ENCODE measurements at regions not wholly inside any gene's neighbourhood (a gene's known extent, or its start where the extent isn't known, plus 50 kb on each side); places are given as distances from the start of the nearest gene placed in this dataset.
A peak's percentile ranks its signal among the peaks of the same experiment; 100 is the strongest.

DNA sequence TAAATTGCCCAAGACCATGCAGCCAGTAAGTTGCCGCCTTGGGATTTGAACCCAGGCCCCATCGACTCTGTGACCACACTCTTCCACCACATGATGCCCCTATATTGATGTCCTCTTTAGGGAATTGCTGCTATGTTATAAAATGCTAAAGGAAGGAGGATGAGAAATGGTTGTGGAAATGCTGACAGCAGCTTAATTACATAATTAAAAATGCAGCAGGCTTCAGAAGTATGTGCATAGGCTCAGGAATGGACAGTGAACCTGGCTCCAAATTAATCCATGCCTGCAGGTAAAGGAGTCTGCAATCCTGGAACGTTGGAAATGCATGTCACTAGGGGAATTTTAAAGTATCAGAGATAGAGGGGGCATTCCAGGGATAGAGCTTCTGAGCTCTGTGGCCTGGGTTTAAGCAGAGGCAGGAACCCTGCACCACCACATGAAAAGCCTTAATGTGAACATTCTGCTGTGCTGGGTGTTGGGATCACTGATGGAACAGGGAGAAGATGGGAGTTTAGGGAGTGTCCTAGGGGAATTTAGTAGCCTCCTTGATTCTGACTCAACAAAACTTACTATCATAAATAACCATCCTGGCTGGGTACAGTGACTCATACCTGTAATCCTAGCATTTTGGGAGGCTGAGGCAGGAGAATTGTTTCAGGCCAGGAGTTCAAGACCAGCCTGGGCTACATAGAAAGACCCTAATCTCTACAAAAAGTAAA, 76.1 kb upstream of the CCDC85A start:
- no peak for ATAC-seq
- H3K9me3 Mint-ChIP-seq, result peaks cover 12% of the 10 kb centered on the region
- peaks cover 10% of the 10 kb centered on the region for H3K4me1 Mint-ChIP-seq

DNA sequence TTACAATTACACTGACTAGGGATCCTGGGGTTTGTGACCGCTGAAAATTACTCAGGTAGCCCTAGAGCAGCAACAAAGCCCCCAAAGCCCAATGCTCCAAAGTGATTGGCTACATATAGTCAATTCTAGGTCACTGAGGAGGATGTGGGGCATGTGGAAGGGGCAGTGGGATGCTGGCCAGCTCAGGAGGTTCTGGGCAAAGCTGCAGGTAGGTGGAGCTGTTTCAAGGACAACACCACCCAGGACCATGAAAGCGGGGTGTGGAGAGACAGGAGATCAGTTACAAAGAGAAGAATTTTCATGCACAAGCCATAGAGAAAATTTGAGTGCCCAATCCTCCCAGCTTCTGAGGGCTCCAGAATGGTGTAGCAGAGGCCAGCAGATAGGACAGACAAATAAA, 75.0 kb upstream of the CCDC85A start:
- Mint-ChIP-seq H3K4me3 (no peak overlapping the region), H3K9me3 (peaks cover 6% of the 10 kb centered on the region; the same call in 1 of the 2 replicates), H3K4me1 (peaks cover 19% of the 10 kb centered on the region), H3K27me3 (ENCODE audit: low read depth) (no peaks in the 10 kb centered on the region), H3K27ac (no peak overlapping the region; the same call in 1 of the 2 replicates), H3K36me3 (no peaks in the 10 kb centered on the region)
- ChIA-PET CTCF (interaction anchor here (1.2 to 2.2 kb wide), 6 partner anchors 10 to 31 kb away, joined by 3 to 28 read pairs (median 8); no protein-coding TSS in a partner anchor), POLR2A (no interaction called here)
- DNase-seq (ENCODE audit: low spot score) (peak; percentile 24), ATAC-seq (peak; percentile 87)
- TF ChIP-seq ZNF121 (CRISPR knock-in tag; IDR thresholded peaks at IDR 0.05), result peak; percentile 59; the same call in 1 of the 2 replicates
- no peak for TF ChIP-seq ETV6 (CRISPR knock-in tag; IDR thresholded peaks at IDR 0.05)
- TF ChIP-seq, protein P1, sequence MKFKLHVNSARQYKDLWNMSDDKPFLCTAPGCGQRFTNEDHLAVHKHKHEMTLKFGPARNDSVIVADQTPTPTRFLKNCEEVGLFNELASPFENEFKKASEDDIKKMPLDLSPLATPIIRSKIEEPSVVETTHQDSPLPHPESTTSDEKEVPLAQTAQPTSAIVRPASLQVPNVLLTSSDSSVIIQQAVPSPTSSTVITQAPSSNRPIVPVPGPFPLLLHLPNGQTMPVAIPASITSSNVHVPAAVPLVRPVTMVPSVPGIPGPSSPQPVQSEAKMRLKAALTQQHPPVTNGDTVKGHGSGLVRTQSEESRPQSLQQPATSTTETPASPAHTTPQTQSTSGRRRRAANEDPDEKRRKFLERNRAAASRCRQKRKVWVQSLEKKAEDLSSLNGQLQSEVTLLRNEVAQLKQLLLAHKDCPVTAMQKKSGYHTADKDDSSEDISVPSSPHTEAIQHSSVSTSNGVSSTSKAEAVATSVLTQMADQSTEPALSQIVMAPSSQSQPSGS (CRISPR knock-in tag; IDR thresholded peaks at IDR 0.05; ENCODE audit: borderline replicate concordance, low read depth), result no peak

More for the DNA sequence above, 76.1 kb upstream of the CCDC85A start:
- Mint-ChIP-seq H3K27me3 (ENCODE audit: low read depth) (no peaks in the 10 kb centered on the region), H3K36me3 (no peaks in the 10 kb centered on the region), H3K4me3 (no peak overlapping the region), H3K27ac (no peak overlapping the region)
- no peak for DNase-seq (ENCODE audit: low spot score)
- ChIA-PET CTCF (interaction anchor here (0.9 kb wide), 1 partner anchor 10 kb away, joined by 4 read pairs; no protein-coding TSS in a partner anchor), POLR2A (no interaction called here)
- no peak for TF ChIP-seq CREM (CRISPR knock-in tag; IDR thresholded peaks at IDR 0.05)
- TF ChIP-seq FOXP1 (CRISPR knock-in tag; IDR thresholded peaks at IDR 0.05; ENCODE audit: borderline replicate concordance), result no peak
- TF ChIP-seq, protein P2, sequence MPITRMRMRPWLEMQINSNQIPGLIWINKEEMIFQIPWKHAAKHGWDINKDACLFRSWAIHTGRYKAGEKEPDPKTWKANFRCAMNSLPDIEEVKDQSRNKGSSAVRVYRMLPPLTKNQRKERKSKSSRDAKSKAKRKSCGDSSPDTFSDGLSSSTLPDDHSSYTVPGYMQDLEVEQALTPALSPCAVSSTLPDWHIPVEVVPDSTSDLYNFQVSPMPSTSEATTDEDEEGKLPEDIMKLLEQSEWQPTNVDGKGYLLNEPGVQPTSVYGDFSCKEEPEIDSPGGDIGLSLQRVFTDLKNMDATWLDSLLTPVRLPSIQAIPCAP (CRISPR knock-in tag; IDR thresholded peaks at IDR 0.05), result no peak
- TF ChIP-seq ETV6 (CRISPR knock-in tag; IDR thresholded peaks at IDR 0.05), result no peak
- no peak for TF ChIP-seq ZNF671 (CRISPR knock-in tag; IDR thresholded peaks at IDR 0.05)
- TF ChIP-seq, protein P3, sequence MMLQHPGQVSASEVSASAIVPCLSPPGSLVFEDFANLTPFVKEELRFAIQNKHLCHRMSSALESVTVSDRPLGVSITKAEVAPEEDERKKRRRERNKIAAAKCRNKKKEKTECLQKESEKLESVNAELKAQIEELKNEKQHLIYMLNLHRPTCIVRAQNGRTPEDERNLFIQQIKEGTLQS (CRISPR knock-in tag; conservative IDR thresholded peaks at IDR 0.05), result no peak
- TF ChIP-seq ZNF263 (CRISPR knock-in tag; IDR thresholded peaks at IDR 0.05; ENCODE audit: low read depth), result no peak
- TF ChIP-seq, protein P4, sequence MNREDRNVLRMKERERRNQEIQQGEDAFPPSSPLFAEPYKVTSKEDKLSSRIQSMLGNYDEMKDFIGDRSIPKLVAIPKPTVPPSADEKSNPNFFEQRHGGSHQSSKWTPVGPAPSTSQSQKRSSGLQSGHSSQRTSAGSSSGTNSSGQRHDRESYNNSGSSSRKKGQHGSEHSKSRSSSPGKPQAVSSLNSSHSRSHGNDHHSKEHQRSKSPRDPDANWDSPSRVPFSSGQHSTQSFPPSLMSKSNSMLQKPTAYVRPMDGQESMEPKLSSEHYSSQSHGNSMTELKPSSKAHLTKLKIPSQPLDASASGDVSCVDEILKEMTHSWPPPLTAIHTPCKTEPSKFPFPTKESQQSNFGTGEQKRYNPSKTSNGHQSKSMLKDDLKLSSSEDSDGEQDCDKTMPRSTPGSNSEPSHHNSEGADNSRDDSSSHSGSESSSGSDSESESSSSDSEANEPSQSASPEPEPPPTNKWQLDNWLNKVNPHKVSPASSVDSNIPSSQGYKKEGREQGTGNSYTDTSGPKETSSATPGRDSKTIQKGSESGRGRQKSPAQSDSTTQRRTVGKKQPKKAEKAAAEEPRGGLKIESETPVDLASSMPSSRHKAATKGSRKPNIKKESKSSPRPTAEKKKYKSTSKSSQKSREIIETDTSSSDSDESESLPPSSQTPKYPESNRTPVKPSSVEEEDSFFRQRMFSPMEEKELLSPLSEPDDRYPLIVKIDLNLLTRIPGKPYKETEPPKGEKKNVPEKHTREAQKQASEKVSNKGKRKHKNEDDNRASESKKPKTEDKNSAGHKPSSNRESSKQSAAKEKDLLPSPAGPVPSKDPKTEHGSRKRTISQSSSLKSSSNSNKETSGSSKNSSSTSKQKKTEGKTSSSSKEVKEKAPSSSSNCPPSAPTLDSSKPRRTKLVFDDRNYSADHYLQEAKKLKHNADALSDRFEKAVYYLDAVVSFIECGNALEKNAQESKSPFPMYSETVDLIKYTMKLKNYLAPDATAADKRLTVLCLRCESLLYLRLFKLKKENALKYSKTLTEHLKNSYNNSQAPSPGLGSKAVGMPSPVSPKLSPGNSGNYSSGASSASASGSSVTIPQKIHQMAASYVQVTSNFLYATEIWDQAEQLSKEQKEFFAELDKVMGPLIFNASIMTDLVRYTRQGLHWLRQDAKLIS (CRISPR knock-in tag; IDR thresholded peaks at IDR 0.05; ENCODE audit: borderline replicate concordance), result no peak
- TF ChIP-seq SMAD3 (CRISPR knock-in tag; IDR thresholded peaks at IDR 0.05; ENCODE audit: borderline replicate concordance), result no peak
- TF ChIP-seq KAT7 (CRISPR knock-in tag; IDR thresholded peaks at IDR 0.05; ENCODE audit: borderline replicate concordance), result no peak
- TF ChIP-seq ZNF416 (CRISPR knock-in tag; IDR thresholded peaks at IDR 0.05), result no peak
- TF ChIP-seq FOXJ3 (CRISPR knock-in tag; IDR thresholded peaks at IDR 0.05; ENCODE audit: borderline replicate concordance), result no peak

DNA sequence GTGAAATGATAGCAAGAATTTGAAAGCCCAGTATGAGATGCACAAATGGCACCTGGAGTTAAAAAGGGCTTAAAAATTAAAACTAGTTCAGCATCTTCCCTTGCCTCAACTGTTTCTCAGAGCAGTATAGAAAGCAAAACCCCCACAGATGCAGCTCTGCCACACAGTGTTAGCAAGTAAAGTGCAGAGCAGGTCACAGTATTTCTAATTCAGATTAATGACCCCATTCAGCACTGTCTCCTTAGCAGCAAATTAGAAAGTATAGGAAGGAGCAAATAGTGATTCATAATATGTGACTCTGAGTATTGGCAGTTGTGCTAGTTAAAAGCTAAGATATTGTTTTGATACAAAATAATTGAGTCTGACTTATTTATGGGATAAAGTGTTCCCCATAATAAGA, 73.8 kb upstream of the CCDC85A start:
- no peak for DNase-seq (ENCODE audit: low spot score)
- H3K36me3 Mint-ChIP-seq, result no peaks in the 10 kb centered on the region
- CTCF ChIA-PET, result interaction anchor here (1.8 to 2.2 kb wide), 3 partner anchors 9 to 21 kb away, joined by 6 to 28 read pairs (median 19); no protein-coding TSS in a partner anchor
- H3K4me3 Mint-ChIP-seq, result no peak overlapping the region
- H3K9me3 Mint-ChIP-seq, result 0 out of 2 replicates have a peak, but pooled peaks cover 2% of the 10 kb centered on the region
- peaks cover 24% of the 10 kb centered on the region for H3K4me1 Mint-ChIP-seq
- H3K27ac Mint-ChIP-seq, result no peak overlapping the region
- POLR2A ChIA-PET, result no interaction called here
- no peak for ATAC-seq
- H3K27me3 Mint-ChIP-seq (ENCODE audit: low read depth), result no peaks in the 10 kb centered on the region
- TF ChIP-seq ZNF138 (CRISPR knock-in tag; conservative IDR thresholded peaks at IDR 0.05) (no peak), TCF7 (CRISPR knock-in tag; IDR thresholded peaks at IDR 0.05; ENCODE audit: low read depth) (no peak), FOXK1 (CRISPR knock-in tag; IDR thresholded peaks at IDR 0.05) (no peak), JUN (CRISPR knock-in tag; IDR thresholded peaks at IDR 0.05) (no peak)
- TF ChIP-seq, protein P5, sequence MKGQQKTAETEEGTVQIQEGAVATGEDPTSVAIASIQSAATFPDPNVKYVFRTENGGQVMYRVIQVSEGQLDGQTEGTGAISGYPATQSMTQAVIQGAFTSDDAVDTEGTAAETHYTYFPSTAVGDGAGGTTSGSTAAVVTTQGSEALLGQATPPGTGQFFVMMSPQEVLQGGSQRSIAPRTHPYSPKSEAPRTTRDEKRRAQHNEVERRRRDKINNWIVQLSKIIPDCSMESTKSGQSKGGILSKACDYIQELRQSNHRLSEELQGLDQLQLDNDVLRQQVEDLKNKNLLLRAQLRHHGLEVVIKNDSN (CRISPR knock-in tag; IDR thresholded peaks at IDR 0.05), result no peak
- TF ChIP-seq, protein P6, sequence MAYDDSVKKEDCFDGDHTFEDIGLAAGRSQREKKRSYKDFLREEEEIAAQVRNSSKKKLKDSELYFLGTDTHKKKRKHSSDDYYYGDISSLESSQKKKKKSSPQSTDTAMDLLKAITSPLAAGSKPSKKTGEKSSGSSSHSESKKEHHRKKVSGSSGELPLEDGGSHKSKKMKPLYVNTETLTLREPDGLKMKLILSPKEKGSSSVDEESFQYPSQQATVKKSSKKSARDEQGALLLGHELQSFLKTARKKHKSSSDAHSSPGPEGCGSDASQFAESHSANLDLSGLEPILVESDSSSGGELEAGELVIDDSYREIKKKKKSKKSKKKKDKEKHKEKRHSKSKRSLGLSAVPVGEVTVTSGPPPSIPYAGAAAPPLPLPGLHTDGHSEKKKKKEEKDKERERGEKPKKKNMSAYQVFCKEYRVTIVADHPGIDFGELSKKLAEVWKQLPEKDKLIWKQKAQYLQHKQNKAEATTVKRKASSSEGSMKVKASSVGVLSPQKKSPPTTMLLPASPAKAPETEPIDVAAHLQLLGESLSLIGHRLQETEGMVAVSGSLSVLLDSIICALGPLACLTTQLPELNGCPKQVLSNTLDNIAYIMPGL (CRISPR knock-in tag; IDR thresholded peaks at IDR 0.05), result no peak
